SKM-1 (cell line): ENCODE measurements at regions not wholly inside any gene's neighbourhood (a gene's known extent, or its start where the extent isn't known, plus 50 kb on each side); places are given as distances from the start of the nearest gene placed in this dataset.

Experiments used
- DNase-seq: peaks from one replicate; lab custom pipeline; 2025; ENCODE audit not compliant: unreplicated experiment; lab: John Stamatoyannopoulos, UW

GRCh38 chr15:97730315-97730714, 230.2 kb upstream of the ARRDC4 start:
- DNase-seq: no peak

GRCh38 chr15:97731859-97732258, 228.6 kb upstream of the ARRDC4 start:
- DNase-seq: no peak

- no peak for DNase-seq
These were observed 227.1 kb upstream of the ARRDC4 start for GRCh38 chr15:97733373-97733772.

- no peak for DNase-seq
These were observed 223.8 kb upstream of the ARRDC4 start for GRCh38 chr15:97736748-97737147.

- DNase-seq: peak; percentile 10
These were observed 214.9 kb upstream of the ARRDC4 start for GRCh38 chr15:97745481-97746071.

GRCh38 chr15:97747342-97747741, 213.2 kb upstream of the ARRDC4 start:
- no peak for DNase-seq

- no peak for DNase-seq
These were observed 211.9 kb upstream of the ARRDC4 start for GRCh38 chr15:97748576-97748975.

- DNase-seq: no peak
These were observed 210.4 kb upstream of the ARRDC4 start for GRCh38 chr15:97750060-97750459.

- no peak for DNase-seq
These were observed 204.8 kb upstream of the ARRDC4 start for GRCh38 chr15:97755726-97756125.

- DNase-seq: no peak
These were observed 201.1 kb upstream of the ARRDC4 start for GRCh38 chr15:97759363-97759762.

GRCh38 chr15:97761110-97761509, 199.4 kb upstream of the ARRDC4 start:
- DNase-seq: no peak

GRCh38 chr15:97783240-97783639, 177.3 kb upstream of the ARRDC4 start:
- DNase-seq: no peak

GRCh38 chr15:97786741-97787140, 173.8 kb upstream of the ARRDC4 start:
- no peak for DNase-seq

GRCh38 chr15:97790180-97790579, 170.3 kb upstream of the ARRDC4 start:
- DNase-seq: no peak

GRCh38 chr15:97791824-97792792, 168.4 kb upstream of the ARRDC4 start:
- DNase-seq: no peak

GRCh38 chr15:97804950-97805349, 155.6 kb upstream of the ARRDC4 start:
- DNase-seq: no peak

- no peak for DNase-seq
These were observed 153.7 kb upstream of the ARRDC4 start for GRCh38 chr15:97806766-97807165.

GRCh38 chr15:97815835-97816234, 144.7 kb upstream of the ARRDC4 start:
- no peak for DNase-seq

GRCh38 chr15:97817276-97817890, 143.1 kb upstream of the ARRDC4 start:
- DNase-seq: no peak

GRCh38 chr15:97836003-97836402, 124.5 kb upstream of the ARRDC4 start:
- DNase-seq: no peak

GRCh38 chr15:97837896-97838295, 122.6 kb upstream of the ARRDC4 start:
- DNase-seq: no peak
